ENCODE measurements at regions not wholly inside any gene's neighbourhood (a gene's known extent, or its start where the extent isn't known, plus 50 kb on each side); places are given as distances from the start of the nearest gene placed in this dataset.
"Not testable (repeated sequence)": the region's sequence is repeated elsewhere in the genome, so short reads cannot be mapped to it uniquely, and the experiment has no call there.

DNA sequence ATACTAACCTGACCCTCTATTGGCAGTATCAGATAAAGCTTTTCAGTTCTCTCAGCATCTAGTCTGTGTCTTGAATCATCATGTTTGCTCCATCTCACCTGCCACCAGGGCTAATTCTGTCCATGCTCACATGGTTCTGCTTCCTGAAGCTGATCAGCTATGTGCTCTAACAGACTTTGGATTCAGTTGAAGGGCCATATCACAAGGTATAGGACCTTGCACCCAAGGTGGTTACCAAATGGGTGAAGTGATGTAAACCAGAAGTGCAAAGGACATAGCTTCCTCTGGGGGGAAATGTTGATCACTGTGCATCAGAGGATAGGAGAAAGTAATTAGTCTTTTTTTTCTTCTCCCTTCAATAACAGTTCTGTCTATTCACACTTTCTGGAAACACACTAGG is 417.0 kb upstream of the ANO5 start:
- H3K9me3 ChIP-seq: no peaks in the 10 kb centered on the region
- TF ChIP-seq, protein P1, sequence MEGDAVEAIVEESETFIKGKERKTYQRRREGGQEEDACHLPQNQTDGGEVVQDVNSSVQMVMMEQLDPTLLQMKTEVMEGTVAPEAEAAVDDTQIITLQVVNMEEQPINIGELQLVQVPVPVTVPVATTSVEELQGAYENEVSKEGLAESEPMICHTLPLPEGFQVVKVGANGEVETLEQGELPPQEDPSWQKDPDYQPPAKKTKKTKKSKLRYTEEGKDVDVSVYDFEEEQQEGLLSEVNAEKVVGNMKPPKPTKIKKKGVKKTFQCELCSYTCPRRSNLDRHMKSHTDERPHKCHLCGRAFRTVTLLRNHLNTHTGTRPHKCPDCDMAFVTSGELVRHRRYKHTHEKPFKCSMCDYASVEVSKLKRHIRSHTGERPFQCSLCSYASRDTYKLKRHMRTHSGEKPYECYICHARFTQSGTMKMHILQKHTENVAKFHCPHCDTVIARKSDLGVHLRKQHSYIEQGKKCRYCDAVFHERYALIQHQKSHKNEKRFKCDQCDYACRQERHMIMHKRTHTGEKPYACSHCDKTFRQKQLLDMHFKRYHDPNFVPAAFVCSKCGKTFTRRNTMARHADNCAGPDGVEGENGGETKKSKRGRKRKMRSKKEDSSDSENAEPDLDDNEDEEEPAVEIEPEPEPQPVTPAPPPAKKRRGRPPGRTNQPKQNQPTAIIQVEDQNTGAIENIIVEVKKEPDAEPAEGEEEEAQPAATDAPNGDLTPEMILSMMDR (IDR thresholded peaks at IDR 0.05): no peak

DNA sequence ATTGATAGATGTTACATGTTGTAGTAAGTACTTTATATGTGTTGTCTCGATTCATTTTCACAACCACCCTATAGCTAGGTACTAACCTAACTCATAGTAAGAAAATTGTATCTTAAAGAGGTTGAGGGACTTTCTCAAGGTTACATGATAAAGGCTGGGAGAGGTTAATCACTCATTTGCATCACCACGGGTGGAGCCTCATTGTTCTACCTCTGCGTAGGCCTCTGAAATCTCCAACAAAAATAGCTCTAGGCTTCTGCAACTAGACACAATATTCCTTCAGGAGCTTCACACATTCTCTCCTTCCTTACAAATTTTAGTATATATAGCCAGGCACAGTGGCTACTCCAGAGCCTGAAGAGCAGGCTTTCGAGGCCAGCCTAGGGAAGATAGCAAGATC is 408.9 kb upstream of the ANO5 start:
- DNase-seq: no peak
- no peaks in the 10 kb centered on the region for H3K9me3 ChIP-seq
- no peaks in the 10 kb centered on the region for H3K27me3 ChIP-seq (ENCODE audit: insufficient read depth in 3 of 3, low read length in 2 of 3)
- no peaks in the 10 kb centered on the region for H3K4me1 ChIP-seq
- no peaks in the 10 kb centered on the region for H3K36me3 ChIP-seq (ENCODE audit: insufficient read depth in 1 of 2, low read depth in 1 of 2)
- TF ChIP-seq, protein P1 (IDR thresholded peaks at IDR 0.05): no peak
- H3K27ac ChIP-seq: no peak overlapping the region
- H3K4me3 ChIP-seq: no peak overlapping the region
- ATAC-seq: no peak
- WGBS, 3 donors: 74 to 82% (median 78%) methylated on average over 4 of the region's 4 CpGs
- intact Hi-C loops (cut with DNase I): no loop called here

More for the DNA sequence above, 417.0 kb upstream of the ANO5 start:
- Histone ChIP-seq H3K4me3 (no peak overlapping the region), H3K4me1 (peaks cover 7% of the 10 kb centered on the region), H3K36me3 (ENCODE audit: insufficient read depth in 1 of 2, low read depth in 1 of 2) (no peaks in the 10 kb centered on the region), H3K27me3 (ENCODE audit: insufficient read depth in 3 of 3, low read length in 2 of 3) (no peaks in the 10 kb centered on the region), H3K27ac (no peak overlapping the region)
- intact Hi-C loops (cut with DNase I): loop anchor here in 1 of 2 donors (10.0 kb wide), 1 partner anchor 339 kb away; no protein-coding TSS in a partner anchor
- DNase-seq: no peak
- no peak for ATAC-seq

DNA sequence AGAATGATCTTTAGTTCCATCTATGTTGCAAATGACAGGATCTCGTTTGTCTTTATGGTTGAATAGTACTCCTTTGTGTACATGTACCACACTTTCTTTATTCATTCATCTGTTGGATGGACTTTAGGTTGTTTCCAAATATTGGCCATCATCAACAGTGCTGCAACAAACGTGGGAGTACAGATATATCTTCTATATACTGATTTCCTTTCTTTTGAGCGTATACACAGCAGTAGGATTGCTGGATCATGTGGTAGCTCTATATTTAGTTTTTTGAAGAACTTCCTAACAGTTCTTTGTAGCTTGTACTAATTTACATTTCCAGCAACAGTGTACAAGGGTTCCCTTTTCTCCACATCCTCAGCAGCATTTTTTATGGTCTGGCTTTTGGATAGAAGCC is 407.5 kb upstream of the ANO5 start:
- Histone ChIP-seq H3K27ac (no peak overlapping the region), H3K36me3 (ENCODE audit: insufficient read depth in 1 of 2, low read depth in 1 of 2) (no peaks in the 10 kb centered on the region), H3K4me3 (no peak overlapping the region), H3K9me3 (peaks cover 10% of the 10 kb centered on the region), H3K4me1 (no peaks in the 10 kb centered on the region), H3K27me3 (ENCODE audit: insufficient read depth in 3 of 3, low read length in 2 of 3) (no peaks in the 10 kb centered on the region)
- intact Hi-C loops (cut with DNase I): no loop called here
- TF ChIP-seq, protein P1 (IDR thresholded peaks at IDR 0.05): no peak
- ATAC-seq (no peak), DNase-seq (no peak)
- 64 to 71% (median 68%) methylated on average over 3 of the region's 3 CpGs for WGBS, 3 donors

DNA sequence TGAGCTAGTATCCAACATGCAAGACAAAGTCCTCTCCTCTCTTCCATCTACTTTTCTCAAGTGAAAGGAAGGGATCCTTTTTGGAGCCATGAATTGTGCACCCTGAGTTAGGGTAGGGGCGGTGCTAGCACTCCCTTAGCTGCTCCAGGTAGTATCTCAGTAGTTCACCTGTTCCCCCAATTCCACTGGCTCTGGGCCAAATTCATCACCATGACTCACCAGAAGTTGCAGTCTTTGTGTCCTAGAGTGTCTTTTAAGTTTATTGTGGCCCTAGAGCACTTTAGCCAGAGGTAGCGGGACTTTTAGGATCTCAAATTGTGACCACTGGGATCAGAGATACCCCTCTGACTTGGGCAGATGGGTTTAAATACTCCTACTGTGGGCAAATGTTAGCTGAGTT is 398.6 kb upstream of the ANO5 start:
- no peak overlapping the region for H3K27ac ChIP-seq
- ATAC-seq: no peak
- TF ChIP-seq, protein P1 (IDR thresholded peaks at IDR 0.05): no peak
- no peak overlapping the region for H3K4me3 ChIP-seq
- H3K9me3 ChIP-seq: peaks cover 6% of the 10 kb centered on the region
- no peaks in the 10 kb centered on the region for H3K27me3 ChIP-seq (ENCODE audit: insufficient read depth in 3 of 3, low read length in 2 of 3)
- DNase-seq: no peak
- intact Hi-C loops (cut with DNase I): no loop called here
- H3K36me3 ChIP-seq (ENCODE audit: insufficient read depth in 1 of 2, low read depth in 1 of 2): no peaks in the 10 kb centered on the region
- WGBS, 3 donors: 95 to 97% (median 96%) methylated on average over 2 of the region's 2 CpGs
- no peaks in the 10 kb centered on the region for H3K4me1 ChIP-seq

DNA sequence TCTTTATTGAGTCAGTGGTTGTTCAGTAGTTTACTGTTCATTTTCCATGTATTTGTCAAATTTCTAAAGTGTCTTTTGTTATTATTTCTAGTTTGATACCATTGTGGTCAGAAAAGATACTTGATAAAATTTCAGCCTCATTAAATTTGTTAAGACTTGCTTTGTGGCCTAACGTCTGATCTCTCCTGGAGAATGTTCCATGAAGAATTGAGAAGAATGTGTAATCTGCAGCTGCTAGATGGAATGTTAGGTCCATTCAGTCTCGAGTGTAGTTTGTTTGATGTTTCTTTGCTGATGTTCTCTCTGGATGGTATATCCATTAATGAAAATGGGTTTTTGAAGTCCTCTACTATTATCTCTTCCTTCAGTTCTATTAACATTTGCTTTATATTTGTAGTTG is 394.7 kb upstream of the ANO5 start:
- DNase-seq (no peak), ATAC-seq (no peak)
- H3K27me3 ChIP-seq (ENCODE audit: insufficient read depth in 3 of 3, low read length in 2 of 3): no peaks in the 10 kb centered on the region
- no peak overlapping the region for H3K4me3 ChIP-seq
- H3K27ac ChIP-seq: no peak overlapping the region
- no peaks in the 10 kb centered on the region for H3K4me1 ChIP-seq
- no peaks in the 10 kb centered on the region for H3K36me3 ChIP-seq (ENCODE audit: insufficient read depth in 1 of 2, low read depth in 1 of 2)
- 31 to 53% (median 34%) methylated on average over 2 of the region's 2 CpGs for WGBS, 3 donors
- no peaks in the 10 kb centered on the region for H3K9me3 ChIP-seq
- intact Hi-C loops (cut with DNase I): no loop called here
- TF ChIP-seq, protein P1 (IDR thresholded peaks at IDR 0.05): no peak

DNA sequence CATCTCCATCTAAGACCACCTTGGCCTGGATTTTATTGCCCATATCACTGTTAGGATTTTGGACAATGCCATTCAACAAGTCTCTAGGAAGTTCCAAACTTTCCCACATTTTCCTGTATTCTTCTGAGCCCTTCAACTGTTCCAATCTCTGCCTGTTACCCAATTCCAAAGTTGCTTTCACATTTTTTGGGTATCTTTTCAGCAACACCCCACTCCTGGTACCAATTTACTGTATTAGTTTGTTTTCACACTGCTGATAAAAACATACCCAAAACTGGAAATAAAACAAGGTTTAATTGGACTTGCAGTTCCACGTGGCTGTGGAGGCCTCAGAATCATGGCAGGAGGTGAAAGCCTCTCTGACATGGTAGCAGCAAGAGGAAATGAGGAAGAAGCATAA is 388.4 kb upstream of the ANO5 start:
- ATAC-seq; H3K4me1 ChIP-seq; H3K27ac ChIP-seq; H3K27me3 ChIP-seq (ENCODE audit: insufficient read depth in 3 of 3, low read length in 2 of 3); H3K4me3 ChIP-seq; H3K9me3 ChIP-seq; DNase-seq; H3K36me3 ChIP-seq (ENCODE audit: insufficient read depth in 1 of 2, low read depth in 1 of 2): not testable (repeated sequence)
- intact Hi-C loops (cut with DNase I): loop anchor here in 1 of 2 donors (10.0 kb wide), 1 partner anchor 60 kb away; no protein-coding TSS in a partner anchor
- 59 to 64% (median 59%) methylated on average over 1 of the region's 1 CpG for WGBS, 3 donors

All from psoas muscle (tissue), 7 donors.